ENCODE measurements at regions not wholly inside any gene's neighbourhood (a gene's known extent, or its start where the extent isn't known, plus 50 kb on each side); places are given as distances from the start of the nearest gene placed in this dataset.

DNA sequence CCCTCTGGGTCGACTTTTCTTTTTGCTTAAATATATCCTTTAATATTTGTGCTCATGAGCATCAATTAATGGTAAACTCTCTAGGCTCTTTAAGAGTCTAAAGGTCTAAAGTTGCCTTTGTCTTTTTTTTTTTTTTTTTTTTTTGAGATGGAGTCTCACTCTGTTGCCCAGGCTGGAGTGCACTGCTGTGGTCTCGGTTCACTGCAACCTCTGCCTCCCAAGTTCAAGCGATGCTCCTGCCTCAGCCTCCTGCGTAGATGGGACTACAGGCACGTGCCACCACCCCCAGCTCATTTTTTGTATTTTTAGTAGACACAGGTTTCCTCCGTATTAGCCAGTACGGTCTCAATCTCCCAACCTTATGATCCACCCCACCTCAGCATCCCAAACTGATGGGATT is 122.0 kb upstream of the TMEM170B start:
- Mint-ChIP-seq H3K4me1 (ENCODE audit: low read depth) (peaks cover 39% of the 10 kb centered on the region), H3K36me3 (ENCODE audit: low read depth) (peaks cover 2% of the 10 kb centered on the region), H3K4me3 (no peak overlapping the region), H3K27me3 (no peaks in the 10 kb centered on the region), H3K9me3 (peaks cover 10% of the 10 kb centered on the region), H3K27ac (no peak overlapping the region)
- no peak for DNase-seq
- TF ChIP-seq, protein P1, sequence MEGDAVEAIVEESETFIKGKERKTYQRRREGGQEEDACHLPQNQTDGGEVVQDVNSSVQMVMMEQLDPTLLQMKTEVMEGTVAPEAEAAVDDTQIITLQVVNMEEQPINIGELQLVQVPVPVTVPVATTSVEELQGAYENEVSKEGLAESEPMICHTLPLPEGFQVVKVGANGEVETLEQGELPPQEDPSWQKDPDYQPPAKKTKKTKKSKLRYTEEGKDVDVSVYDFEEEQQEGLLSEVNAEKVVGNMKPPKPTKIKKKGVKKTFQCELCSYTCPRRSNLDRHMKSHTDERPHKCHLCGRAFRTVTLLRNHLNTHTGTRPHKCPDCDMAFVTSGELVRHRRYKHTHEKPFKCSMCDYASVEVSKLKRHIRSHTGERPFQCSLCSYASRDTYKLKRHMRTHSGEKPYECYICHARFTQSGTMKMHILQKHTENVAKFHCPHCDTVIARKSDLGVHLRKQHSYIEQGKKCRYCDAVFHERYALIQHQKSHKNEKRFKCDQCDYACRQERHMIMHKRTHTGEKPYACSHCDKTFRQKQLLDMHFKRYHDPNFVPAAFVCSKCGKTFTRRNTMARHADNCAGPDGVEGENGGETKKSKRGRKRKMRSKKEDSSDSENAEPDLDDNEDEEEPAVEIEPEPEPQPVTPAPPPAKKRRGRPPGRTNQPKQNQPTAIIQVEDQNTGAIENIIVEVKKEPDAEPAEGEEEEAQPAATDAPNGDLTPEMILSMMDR (IDR thresholded peaks at IDR 0.05), result no peak
- POLR2A ChIA-PET, result interaction anchor here (1.0 kb wide), 1 partner anchor 271 kb away, joined by 3 read pairs; no protein-coding TSS in a partner anchor
- ATAC-seq, result no peak
- CTCF ChIA-PET, result interaction anchor here (1.5 to 3.7 kb wide), 2 partner anchors 80 to 83 kb away, joined by 3 to 24 read pairs; no protein-coding TSS in a partner anchor
- intact Hi-C loops (cut with micrococcal nuclease), result loop anchor here (10.0 kb wide), 1 partner anchor 241 kb away; no protein-coding TSS in a partner anchor

DNA sequence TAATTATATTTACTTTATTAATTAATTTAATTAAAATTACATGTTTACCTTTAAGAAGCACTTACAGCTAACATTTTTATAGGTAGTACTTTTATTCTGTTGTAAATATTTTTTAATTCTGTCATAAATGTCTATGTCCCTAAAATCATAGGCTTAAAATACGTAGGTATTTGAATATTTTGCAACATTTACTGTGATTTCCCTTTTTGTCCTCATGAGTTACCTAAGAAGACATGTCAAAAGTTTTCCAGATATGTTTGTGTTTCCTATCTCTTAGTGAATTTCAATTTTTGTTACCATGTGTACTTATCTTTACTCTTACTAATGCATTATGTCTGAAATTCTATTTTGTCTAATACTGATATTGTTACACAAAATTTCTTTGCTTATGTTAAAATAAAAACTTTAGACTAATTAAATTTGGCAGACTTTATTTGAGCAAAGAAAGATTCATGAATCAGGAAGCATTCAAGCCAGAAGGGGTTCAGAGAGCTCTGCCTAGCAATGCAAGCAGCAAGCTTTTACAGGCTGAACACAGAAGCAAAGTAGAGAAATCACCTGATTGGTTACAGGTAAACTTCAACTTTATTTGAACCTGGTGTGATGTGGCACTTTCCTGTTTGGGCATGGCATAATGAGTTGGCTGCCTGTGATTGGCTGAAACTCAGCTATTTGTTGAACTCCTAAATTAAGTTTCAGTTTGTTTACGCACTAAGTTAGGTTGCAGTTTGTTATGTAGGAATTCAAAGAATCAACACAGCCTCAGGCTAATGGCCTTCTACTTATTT is 123.2 kb upstream of the TMEM170B start:
- peak; percentile 61 for DNase-seq
- no peaks in the 10 kb centered on the region for H3K27me3 Mint-ChIP-seq
- H3K4me3 Mint-ChIP-seq, result no peak overlapping the region
- intact Hi-C loops (cut with micrococcal nuclease), result loop anchor here (5.0 to 10.0 kb wide), 3 partner anchors 47 to 240 kb away; no protein-coding TSS in a partner anchor
- TF ChIP-seq, protein P1 (IDR thresholded peaks at IDR 0.05), result no peak
- H3K27ac Mint-ChIP-seq, result no peak overlapping the region
- peaks cover 2% of the 10 kb centered on the region for H3K36me3 Mint-ChIP-seq (ENCODE audit: low read depth)
- CTCF ChIA-PET, result interaction anchor here (0.7 to 3.7 kb wide), 10 partner anchors 18 to 270 kb away, joined by 3 to 24 read pairs (median 4); no protein-coding TSS in a partner anchor
- ATAC-seq, result peak; percentile 25
- POLR2A ChIA-PET, result interaction anchor here (0.9 kb wide), 1 partner anchor 223 kb away, joined by 3 read pairs; no protein-coding TSS in a partner anchor
- H3K4me1 Mint-ChIP-seq (ENCODE audit: low read depth), result peaks cover 40% of the 10 kb centered on the region
- peaks cover 10% of the 10 kb centered on the region for H3K9me3 Mint-ChIP-seq

DNA sequence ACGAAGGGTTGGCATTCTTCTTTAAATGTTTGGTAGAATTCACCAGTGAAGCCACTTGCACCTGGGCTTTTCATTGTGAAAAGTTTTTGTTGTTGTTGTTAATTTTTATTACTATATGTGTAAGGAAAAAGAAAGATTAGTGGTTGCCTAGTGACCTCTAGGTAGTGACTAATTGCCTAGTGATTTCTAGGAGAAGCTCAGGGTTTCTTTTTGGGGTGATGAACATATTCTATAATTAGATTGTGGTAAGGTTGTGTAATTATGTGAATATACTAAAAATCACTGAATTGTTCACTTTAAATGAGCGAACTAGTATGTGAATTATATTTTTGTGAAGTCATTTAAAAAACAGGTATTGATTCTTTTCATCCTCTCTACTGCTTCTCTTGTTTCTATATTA is 123.8 kb upstream of the TMEM170B start:
- Mint-ChIP-seq H3K36me3 (ENCODE audit: low read depth) (peaks cover 2% of the 10 kb centered on the region), H3K4me1 (ENCODE audit: low read depth) (peaks cover 44% of the 10 kb centered on the region), H3K27ac (peak overlapping the region; percentile 83), H3K9me3 (peaks cover 10% of the 10 kb centered on the region), H3K27me3 (no peaks in the 10 kb centered on the region), H3K4me3 (no peak overlapping the region)
- POLR2A ChIA-PET, result interaction anchor here (1.1 to 1.4 kb wide), 2 partner anchors 32 to 136 kb away, joined by 3 to 7 read pairs; no protein-coding TSS in a partner anchor
- intact Hi-C loops (cut with micrococcal nuclease), result loop anchor here (5.0 to 10.0 kb wide), 3 partner anchors 46 to 239 kb away; no protein-coding TSS in a partner anchor
- TF ChIP-seq, protein P1 (IDR thresholded peaks at IDR 0.05), result no peak
- CTCF ChIA-PET, result interaction anchor here (1.0 to 1.8 kb wide), 7 partner anchors 20 to 269 kb away, joined by 3 to 6 read pairs (median 4); no protein-coding TSS in a partner anchor
- ATAC-seq, result peak; percentile 21
- no peak for DNase-seq

DNA sequence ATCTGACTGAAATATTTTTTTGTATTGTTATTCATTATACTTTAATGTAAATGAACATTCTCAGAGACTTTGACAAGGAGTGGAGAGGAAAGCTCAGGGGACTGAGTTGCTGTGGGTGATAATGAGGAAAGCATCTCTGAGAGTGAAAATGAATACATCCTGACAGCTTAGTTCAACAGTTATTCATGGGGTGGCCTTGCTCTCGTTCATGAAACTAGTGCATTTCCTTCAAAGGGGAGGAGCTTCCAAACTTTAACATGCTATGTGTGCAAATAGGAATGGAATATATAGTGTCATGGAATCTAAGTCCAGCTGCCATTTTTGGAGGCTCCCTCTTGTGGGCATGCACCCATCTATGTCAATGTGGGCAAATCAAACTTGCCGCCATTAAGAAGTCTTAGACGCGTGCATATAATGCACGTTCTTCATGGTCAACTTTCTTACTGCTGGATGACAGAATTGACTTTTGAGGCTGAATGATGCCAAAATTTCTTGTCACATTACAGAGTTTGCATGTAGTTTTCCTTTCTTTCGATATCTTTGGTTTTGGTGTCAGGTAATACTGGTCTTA is 124.3 kb upstream of the TMEM170B start:
- peaks cover 44% of the 10 kb centered on the region for H3K4me1 Mint-ChIP-seq (ENCODE audit: low read depth)
- intact Hi-C loops (cut with micrococcal nuclease), result loop anchor here (5.0 to 10.0 kb wide), 3 partner anchors 46 to 238 kb away; no protein-coding TSS in a partner anchor
- H3K27ac Mint-ChIP-seq, result peak overlapping the region; percentile 83
- TF ChIP-seq, protein P1 (IDR thresholded peaks at IDR 0.05), result no peak
- no peaks in the 10 kb centered on the region for H3K27me3 Mint-ChIP-seq
- POLR2A ChIA-PET, result interaction anchor here (0.7 to 1.4 kb wide), 6 partner anchors 26 to 1934 kb away, joined by 3 to 7 read pairs (median 4); no protein-coding TSS in a partner anchor
- H3K4me3 Mint-ChIP-seq, result no peak overlapping the region
- CTCF ChIA-PET, result interaction anchor here (0.7 to 1.5 kb wide), 6 partner anchors 17 to 155 kb away, joined by 3 to 9 read pairs (median 4); no protein-coding TSS in a partner anchor
- peaks cover 10% of the 10 kb centered on the region for H3K9me3 Mint-ChIP-seq
- peak; percentile 38 for ATAC-seq
- DNase-seq, result no peak
- peaks cover 2% of the 10 kb centered on the region for H3K36me3 Mint-ChIP-seq (ENCODE audit: low read depth)

Data from activated CD8-positive, alpha-beta T cell treated with anti-CD3 and anti-CD28 coated beads for 36 hours (primary cell).